ENCODE measurements at regions not wholly inside any gene's neighbourhood (a gene's known extent, or its start where the extent isn't known, plus 50 kb on each side); places are given as distances from the start of the nearest gene placed in this dataset.

- no peak for TF ChIP-seq POLR2A (IDR thresholded peaks at IDR 0.05)
- TF ChIP-seq CTCF (IDR thresholded peaks at IDR 0.05), result no peak
Observed at GRCh38 chr10:65201491-65201890, 1680.3 kb downstream of the REEP3 start.

Data from body of pancreas (tissue), 4 donors.